ENCODE measurements at regions not wholly inside any gene's neighbourhood (a gene's known extent, or its start where the extent isn't known, plus 50 kb on each side); places are given as distances from the start of the nearest gene placed in this dataset.

DNA sequence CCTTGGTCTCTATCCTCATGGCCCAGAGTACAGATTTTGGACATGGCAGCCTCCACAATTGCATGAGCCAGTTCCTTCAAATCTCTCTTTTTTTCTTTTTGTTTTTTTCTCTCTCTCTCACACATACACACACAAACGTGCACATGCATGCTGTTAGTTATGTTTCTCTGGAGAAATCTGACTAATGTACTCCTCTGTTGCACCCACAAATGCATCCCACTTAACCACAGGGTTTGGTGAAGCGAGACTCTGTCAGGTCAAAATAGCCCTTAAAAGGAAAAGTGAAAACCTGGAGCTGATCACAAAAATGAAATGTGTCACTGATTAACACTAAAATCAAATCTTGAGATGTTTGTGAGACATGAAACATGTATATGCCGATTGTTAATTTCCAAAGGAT is 374.6 kb upstream of the ARGLU1 start:
- TF ChIP-seq, protein P1, sequence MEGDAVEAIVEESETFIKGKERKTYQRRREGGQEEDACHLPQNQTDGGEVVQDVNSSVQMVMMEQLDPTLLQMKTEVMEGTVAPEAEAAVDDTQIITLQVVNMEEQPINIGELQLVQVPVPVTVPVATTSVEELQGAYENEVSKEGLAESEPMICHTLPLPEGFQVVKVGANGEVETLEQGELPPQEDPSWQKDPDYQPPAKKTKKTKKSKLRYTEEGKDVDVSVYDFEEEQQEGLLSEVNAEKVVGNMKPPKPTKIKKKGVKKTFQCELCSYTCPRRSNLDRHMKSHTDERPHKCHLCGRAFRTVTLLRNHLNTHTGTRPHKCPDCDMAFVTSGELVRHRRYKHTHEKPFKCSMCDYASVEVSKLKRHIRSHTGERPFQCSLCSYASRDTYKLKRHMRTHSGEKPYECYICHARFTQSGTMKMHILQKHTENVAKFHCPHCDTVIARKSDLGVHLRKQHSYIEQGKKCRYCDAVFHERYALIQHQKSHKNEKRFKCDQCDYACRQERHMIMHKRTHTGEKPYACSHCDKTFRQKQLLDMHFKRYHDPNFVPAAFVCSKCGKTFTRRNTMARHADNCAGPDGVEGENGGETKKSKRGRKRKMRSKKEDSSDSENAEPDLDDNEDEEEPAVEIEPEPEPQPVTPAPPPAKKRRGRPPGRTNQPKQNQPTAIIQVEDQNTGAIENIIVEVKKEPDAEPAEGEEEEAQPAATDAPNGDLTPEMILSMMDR (IDR thresholded peaks at IDR 0.05): no peak
- TF ChIP-seq POLR2A (IDR thresholded peaks at IDR 0.05): no peak

Data from breast epithelium (tissue), 3 donors.